Caco-2 (cell line): ENCODE measurements at regions not wholly inside any gene's neighbourhood (a gene's known extent, or its start where the extent isn't known, plus 50 kb on each side); places are given as distances from the start of the nearest gene placed in this dataset.

Source experiments
- BruUV-seq: library from RNA; stranded (reverse); fragments of 400-500 nt; replicated peaks from 2 replicates; lab custom pipeline; 2021; lab: Mats Ljungman, UMichigan
- CTCF ChIA-PET: fragments of 300-600 bp; sonication (Branson Sonifier 250); formaldehyde crosslinking; loops from one replicate; lab custom pipeline; 2022; ENCODE audit warnings: antibody characterized with exemption; lab: Charles Lee
- POLR2A ChIA-PET: fragments of 300-600 bp; sonication (Branson Sonifier 250); formaldehyde crosslinking; loops from one replicate; lab custom pipeline; 2022; ENCODE audit warnings: antibody characterized with exemption; lab: Charles Lee
- DNase-seq, 2 experiments: peaks; one replicate each; pipeline versions ENCODE4 v3.0.0 to v3.0.0-alpha.2; 2020 to 2022
- H3K27me3 ChIP-seq: replicated peaks from 2 replicates; pipeline ENCODE4 v1.6.0; 2011; ENCODE audit warnings: low read length; ENCODE audit not compliant: control insufficient read depth, insufficient read depth
- H3K36me3 ChIP-seq: 2 replicates; pipeline ENCODE4 v1.5.1; 2011; ENCODE audit warnings: low read length; ENCODE audit not compliant: control insufficient read depth, insufficient read depth
- H3K4me1 ChIP-seq: fragments of 250-450 bp; sonication (Bioruptor Pico); 2 replicates; pipeline ENCODE4 v1.5.1; 2020; ENCODE audit warnings: mild to moderate bottlenecking
- H3K4me3 ChIP-seq: 2 replicates; pipeline ENCODE4 v1.5.1; 2011; ENCODE audit warnings: low read depth, mild to moderate bottlenecking, control low read depth, low read length
- H3K9me3 ChIP-seq: fragments of 250-450 bp; sonication (Bioruptor Pico); 2 replicates; pipeline ENCODE4 v1.5.1; 2020; ENCODE audit warnings: mild to moderate bottlenecking, moderate library complexity
- H3K27ac Mint-ChIP-seq: one replicate; pipeline ENCODE4 v1.8.0; 2022; ENCODE audit warnings: mixed read lengths; ENCODE audit not compliant: unreplicated experiment
- H3K27me3 Mint-ChIP-seq: one replicate; pipeline ENCODE4 v1.8.0; 2022; ENCODE audit warnings: mixed read lengths; ENCODE audit not compliant: insufficient read depth, unreplicated experiment
- H3K36me3 Mint-ChIP-seq: one replicate; pipeline ENCODE4 v1.8.0; 2022; ENCODE audit warnings: mild to moderate bottlenecking, mixed read lengths; ENCODE audit not compliant: insufficient read depth, unreplicated experiment
- H3K4me1 Mint-ChIP-seq: one replicate; pipeline ENCODE4 v1.8.0; 2022; ENCODE audit warnings: low read depth, mixed read lengths; ENCODE audit not compliant: unreplicated experiment
- H3K4me3 Mint-ChIP-seq: one replicate; pipeline ENCODE4 v1.8.0; 2022; ENCODE audit warnings: mild to moderate bottlenecking, moderate library complexity, mixed read lengths; ENCODE audit not compliant: unreplicated experiment
- H3K9me3 Mint-ChIP-seq: one replicate; pipeline ENCODE4 v1.8.0; 2022; ENCODE audit warnings: mixed read lengths; ENCODE audit not compliant: unreplicated experiment
- CTCF ChIP-seq, 2 experiments: fragments of 200-600 bp in 1 of 2; IDR thresholded peaks; 1 replicate in 1 of 2; 2 replicates in 1 of 2; pipeline versions ENCODE4 v1.5.1 to v1.8.0; 2011 to 2022; ENCODE audit warnings: antibody characterized with exemption in 1 of 2, control low read depth in 1 of 2, inconsistent platforms in 1 of 2, low read depth in 1 of 2, low read length in 1 of 2, mild to moderate bottlenecking in 1 of 2, moderate library complexity in 1 of 2; ENCODE audit not compliant: insufficient read depth in 1 of 2, severe bottlenecking in 1 of 2, unreplicated experiment in 1 of 2
- intact Hi-C: fragments of 100-400 bp; cut with micrococcal nuclease; formaldehyde crosslinking; loops from one replicate; pipeline ENCODE4 v1.10.0; 2022; ENCODE audit not compliant: unreplicated experiment

DNA sequence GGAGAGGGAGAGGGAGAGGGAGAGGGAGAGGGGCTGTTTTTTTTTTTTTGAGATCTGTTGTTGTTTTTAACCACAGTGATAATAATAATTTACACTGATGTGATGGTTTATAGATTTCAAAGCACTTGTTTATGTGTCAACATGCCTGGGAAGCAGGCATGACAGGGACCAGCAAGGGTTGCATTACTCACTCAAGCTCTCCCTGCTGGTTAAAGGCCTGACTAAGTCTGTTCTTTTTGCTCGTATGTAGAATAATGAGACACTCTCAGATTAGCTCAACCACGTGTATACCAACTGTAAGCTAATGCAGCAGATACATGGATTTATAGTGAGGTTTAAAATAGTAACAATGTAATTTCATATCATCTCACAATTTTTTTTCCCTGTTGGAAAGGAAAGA lies 134.6 kb upstream of the BOD1L1 start:
- Histone ChIP-seq H3K9me3 (no peaks in the 10 kb centered on the region), H3K4me3 (no peak overlapping the region), H3K27me3 (no peaks in the 10 kb centered on the region), H3K36me3 (no peaks in the 10 kb centered on the region), H3K4me1 (no peaks in the 10 kb centered on the region)
- intact Hi-C loops, result no loop called here
- no peak for DNase-seq
- Mint-ChIP-seq H3K4me1 (no peaks in the 10 kb centered on the region), H3K4me3 (no peak overlapping the region), H3K27ac (no peak overlapping the region), H3K36me3 (no peaks in the 10 kb centered on the region), H3K9me3 (no peaks in the 10 kb centered on the region), H3K27me3 (peaks cover 3% of the 10 kb centered on the region)
- TF ChIP-seq CTCF (IDR thresholded peaks at IDR 0.05; ENCODE audit: insufficient read depth in 1 of 2, low read depth in 1 of 2, low read length in 1 of 2, severe bottlenecking in 1 of 2, unreplicated experiment in 1 of 2), result no peak
- no TSS peak for BruUV-seq
- ChIA-PET CTCF (no interaction called here), POLR2A (no interaction called here)

DNA sequence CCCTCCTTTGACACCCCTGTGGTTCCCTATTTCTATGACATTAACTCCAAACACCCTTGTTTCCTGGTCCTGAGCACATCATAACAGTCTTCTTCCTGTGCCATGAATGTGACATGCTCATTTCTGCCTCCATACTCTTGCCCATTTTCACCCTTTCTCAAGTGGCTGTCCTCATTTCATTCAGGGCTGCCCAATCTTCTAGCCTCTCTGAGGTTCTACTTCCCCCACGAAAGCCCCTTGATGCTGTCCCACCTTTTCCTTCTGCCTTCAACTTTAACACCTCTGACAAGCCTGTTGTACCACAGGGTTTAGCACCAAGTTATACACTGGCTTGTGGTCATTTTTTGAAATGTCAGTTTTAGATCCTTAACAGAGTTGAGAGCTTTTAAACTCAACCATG lies 136.2 kb upstream of the BOD1L1 start:
- BruUV-seq, result no TSS peak
- no peaks in the 10 kb centered on the region for H3K4me1 ChIP-seq
- H3K9me3 ChIP-seq, result no peaks in the 10 kb centered on the region
- no peaks in the 10 kb centered on the region for H3K36me3 Mint-ChIP-seq
- intact Hi-C loops, result no loop called here
- CTCF ChIA-PET, result no interaction called here
- no peak for DNase-seq
- TF ChIP-seq CTCF (IDR thresholded peaks at IDR 0.05; ENCODE audit: insufficient read depth in 1 of 2, low read depth in 1 of 2, low read length in 1 of 2, severe bottlenecking in 1 of 2, unreplicated experiment in 1 of 2), result no peak
- no peak overlapping the region for H3K4me3 ChIP-seq
- H3K27me3 Mint-ChIP-seq, result peaks cover 3% of the 10 kb centered on the region
- H3K27ac Mint-ChIP-seq, result no peak overlapping the region
- POLR2A ChIA-PET, result no interaction called here
- H3K9me3 Mint-ChIP-seq, result no peaks in the 10 kb centered on the region
- no peaks in the 10 kb centered on the region for H3K36me3 ChIP-seq
- H3K27me3 ChIP-seq, result no peaks in the 10 kb centered on the region
- no peaks in the 10 kb centered on the region for H3K4me1 Mint-ChIP-seq
- no peak overlapping the region for H3K4me3 Mint-ChIP-seq

DNA sequence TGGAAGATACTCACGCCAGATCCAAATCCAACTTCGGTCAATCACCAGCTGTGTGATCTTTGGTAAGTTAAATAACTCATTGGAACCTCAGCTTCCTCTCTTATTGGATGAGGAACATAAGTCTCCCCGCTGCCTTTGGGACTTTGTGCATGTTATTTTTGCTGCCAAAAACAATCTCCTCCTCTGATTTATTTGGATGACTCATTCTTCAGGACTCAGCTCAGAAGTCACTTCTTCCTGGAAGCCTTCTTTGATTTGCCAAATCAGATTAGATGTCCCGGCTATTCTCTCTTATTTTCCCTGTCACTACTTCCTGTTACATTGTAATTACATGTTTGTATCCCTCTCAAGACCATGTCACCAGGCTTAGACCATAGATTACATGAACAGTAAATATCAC lies 138.0 kb upstream of the BOD1L1 start:
- POLR2A ChIA-PET, result no interaction called here
- CTCF ChIA-PET, result no interaction called here
- H3K4me3 ChIP-seq, result no peak overlapping the region
- peaks cover 3% of the 10 kb centered on the region for H3K27me3 Mint-ChIP-seq
- H3K4me3 Mint-ChIP-seq, result no peak overlapping the region
- H3K36me3 Mint-ChIP-seq, result no peaks in the 10 kb centered on the region
- H3K9me3 ChIP-seq, result no peaks in the 10 kb centered on the region
- no peaks in the 10 kb centered on the region for H3K4me1 Mint-ChIP-seq
- H3K27me3 ChIP-seq, result no peaks in the 10 kb centered on the region
- no peaks in the 10 kb centered on the region for H3K36me3 ChIP-seq
- intact Hi-C loops, result no loop called here
- no TSS peak for BruUV-seq
- no peak for DNase-seq
- no peaks in the 10 kb centered on the region for H3K9me3 Mint-ChIP-seq
- no peaks in the 10 kb centered on the region for H3K4me1 ChIP-seq
- no peak for TF ChIP-seq CTCF (IDR thresholded peaks at IDR 0.05; ENCODE audit: insufficient read depth in 1 of 2, low read depth in 1 of 2, low read length in 1 of 2, severe bottlenecking in 1 of 2, unreplicated experiment in 1 of 2)
- H3K27ac Mint-ChIP-seq, result no peak overlapping the region
